ENCODE measurements at regions not wholly inside any gene's neighbourhood (a gene's known extent, or its start where the extent isn't known, plus 50 kb on each side); places are given as distances from the start of the nearest gene placed in this dataset.

DNA sequence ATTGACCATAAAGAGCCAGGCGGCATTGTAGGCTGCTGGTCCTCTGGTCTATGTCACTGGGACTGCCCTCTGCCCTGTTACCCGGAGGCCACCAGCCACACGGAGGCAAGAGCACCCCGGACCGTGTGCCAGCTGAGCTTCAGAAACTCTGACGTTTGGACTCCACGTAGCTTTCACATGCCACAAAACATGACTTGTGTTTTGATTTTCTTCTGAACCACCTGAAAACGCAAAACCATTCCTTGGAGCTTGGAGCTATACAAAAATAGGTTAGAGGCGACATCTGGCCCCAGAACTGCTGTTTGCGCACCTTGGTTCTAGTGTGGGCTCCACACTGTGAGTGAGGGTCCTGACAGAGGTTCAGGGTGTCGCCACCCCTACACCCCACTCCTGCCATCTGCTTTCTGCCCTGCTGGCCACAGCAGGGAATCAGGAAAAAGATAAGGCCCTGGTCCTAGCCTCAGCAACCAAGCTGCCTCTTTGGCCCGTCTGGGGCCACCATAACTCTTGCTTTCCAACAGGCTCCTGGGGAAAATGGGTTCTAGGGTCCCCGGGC is 151.3 kb upstream of the IRX2 start:
- no peak for DNase-seq

DNA sequence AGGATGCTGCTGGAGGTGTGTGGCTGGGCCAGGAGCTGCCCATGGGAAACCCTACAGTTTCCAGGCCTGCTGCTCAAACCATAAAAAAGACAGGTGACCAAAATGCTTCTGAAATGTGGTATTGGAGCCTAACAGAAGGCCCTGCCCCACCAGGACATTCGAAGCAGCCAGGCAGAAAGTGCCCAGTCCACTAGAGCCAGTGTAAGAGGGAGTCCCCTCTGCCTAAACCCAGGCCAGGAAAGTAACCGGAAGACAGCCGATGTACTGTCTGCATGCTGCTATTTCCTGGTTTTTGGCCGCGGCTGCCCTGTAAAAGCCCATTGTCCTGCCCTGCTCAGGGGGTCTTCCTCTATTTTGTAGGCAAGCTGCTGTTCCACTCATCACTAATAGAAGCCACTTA is 150.7 kb upstream of the IRX2 start:
- DNase-seq, result no peak

DNA sequence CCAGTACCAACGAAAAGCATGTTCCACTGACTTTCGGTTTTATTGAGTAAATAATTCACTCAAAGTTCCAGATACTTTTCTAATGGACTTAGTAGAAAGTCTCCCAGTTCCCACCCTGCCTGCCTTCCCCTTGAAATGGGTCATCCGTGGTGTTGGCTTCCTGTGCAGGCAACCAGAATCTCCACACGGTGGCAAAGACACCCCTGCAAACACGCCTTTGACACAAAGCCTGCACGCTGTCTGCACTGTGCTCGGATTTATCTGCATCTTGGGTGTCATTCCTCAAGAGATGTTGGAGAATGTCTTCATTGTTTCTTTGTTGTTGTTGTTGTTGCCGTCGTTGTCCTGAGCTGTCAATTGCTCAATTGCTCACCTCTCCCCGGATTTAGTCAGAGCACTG is 150.0 kb upstream of the IRX2 start:
- no peak for DNase-seq

DNA sequence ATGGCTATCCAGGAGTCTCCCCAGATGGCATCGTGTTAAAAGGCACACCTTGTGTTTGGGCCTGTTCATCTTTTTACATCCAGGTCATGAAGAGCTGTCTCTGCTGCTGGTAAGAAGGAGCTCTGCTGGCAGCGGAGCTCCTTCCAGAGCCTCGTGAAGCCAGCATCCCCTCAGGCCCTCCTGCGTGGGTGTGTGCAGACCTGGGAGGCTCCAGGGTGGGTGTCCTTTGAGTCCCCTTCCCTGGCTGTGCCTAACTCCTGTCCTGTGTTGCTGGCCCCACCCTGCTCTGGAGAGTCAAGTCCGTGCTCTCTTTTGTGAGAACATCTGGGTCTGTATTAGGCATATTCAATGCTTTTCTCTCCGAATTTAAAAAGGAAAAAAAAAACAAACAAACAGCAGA is 149.6 kb upstream of the IRX2 start:
- DNase-seq, result no peak

DNA sequence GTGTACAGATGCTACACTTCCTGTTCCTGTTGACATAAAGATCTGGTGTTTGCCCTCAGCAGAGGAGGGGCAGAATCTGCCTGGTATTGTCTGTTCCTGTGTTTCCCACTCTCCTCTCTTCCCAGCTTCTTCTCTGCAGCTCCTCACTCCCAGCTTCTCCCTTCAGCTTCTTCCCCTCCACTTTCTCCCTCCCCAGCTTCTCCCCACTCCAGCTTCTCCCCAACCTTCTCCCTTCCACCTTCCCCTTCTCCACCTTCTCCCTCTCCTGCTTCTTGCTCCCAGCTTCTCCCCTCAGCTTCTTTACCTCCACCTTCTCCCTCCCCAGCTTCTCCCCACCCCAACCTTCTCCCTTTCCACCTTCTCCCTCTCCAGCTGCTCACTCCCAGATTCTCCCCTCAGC is 148.9 kb upstream of the IRX2 start:
- no peak for DNase-seq

DNA sequence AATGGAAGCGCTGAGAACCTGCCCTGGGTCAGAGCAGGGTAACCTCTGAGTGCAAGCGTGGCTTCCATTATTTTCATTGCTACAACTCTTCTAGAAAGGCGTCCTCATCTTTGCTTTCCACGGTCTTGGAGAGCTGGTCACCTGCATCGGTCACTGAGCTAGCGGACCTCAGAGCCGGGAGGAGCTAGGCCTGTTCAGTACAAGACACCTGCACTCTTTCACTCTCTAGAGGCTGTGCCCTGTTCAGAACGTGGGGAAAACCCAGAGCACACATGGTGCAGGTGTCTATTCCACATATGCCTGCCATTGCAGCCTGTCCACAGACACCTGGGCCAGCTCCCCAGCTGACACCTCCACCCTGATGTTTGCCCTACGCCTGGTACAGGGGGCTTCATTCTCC is 147.8 kb upstream of the IRX2 start:
- DNase-seq, result no peak

DNA sequence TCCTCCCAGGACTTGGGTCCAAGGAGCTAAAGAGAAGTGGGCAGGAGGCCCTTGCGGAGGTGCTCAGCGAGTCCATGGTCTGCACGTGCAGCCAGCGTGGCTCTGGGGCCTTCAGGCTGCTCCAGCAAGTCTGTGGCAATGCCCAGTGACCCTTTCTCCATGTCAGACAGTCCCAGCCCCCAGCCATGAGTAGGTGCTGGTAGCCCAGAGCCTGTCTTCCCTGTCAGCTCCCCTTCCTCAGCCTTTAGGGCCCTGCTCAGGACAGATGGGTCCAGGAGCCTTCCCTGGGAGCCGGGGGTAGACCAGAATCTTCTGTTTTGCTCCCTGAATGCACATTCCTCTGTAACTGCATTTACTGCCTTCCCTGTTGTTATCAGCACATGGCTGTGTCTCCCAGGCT is 147.2 kb upstream of the IRX2 start:
- no peak for DNase-seq

DNA sequence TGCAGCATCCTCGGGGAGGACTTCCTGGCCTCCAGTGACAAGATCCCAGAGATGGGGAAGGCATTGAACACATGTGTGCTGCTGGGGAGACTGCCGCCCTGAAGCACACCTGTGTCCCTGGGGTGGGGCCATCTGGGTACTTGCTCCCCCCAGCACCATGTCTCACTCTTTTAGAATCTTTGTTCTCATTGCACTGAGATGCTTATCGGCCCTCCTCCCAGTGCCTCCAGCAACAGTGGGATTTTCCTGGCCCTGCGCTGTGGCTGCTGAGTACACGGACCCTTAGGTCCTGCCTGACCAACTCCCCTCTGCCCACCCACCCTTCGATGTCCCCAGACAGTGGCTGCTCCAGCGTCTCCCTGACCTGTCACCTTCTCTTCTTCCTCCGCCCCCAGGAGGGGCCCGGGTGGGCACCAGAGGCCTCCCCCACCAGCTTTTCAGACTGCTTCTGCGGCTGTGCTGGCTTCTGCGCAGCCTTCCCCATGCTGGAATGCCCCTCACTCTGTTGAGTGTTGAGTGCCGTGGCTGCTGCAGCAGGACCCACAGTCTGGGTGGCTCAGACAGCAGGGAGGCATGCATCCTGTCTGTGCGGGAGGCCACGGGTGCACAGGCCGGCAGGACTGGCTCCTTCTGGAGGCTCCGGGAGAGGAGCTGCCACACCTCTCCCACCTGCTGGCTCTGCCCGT is 145.9 kb upstream of the IRX2 start:
- no peak for DNase-seq

DNA sequence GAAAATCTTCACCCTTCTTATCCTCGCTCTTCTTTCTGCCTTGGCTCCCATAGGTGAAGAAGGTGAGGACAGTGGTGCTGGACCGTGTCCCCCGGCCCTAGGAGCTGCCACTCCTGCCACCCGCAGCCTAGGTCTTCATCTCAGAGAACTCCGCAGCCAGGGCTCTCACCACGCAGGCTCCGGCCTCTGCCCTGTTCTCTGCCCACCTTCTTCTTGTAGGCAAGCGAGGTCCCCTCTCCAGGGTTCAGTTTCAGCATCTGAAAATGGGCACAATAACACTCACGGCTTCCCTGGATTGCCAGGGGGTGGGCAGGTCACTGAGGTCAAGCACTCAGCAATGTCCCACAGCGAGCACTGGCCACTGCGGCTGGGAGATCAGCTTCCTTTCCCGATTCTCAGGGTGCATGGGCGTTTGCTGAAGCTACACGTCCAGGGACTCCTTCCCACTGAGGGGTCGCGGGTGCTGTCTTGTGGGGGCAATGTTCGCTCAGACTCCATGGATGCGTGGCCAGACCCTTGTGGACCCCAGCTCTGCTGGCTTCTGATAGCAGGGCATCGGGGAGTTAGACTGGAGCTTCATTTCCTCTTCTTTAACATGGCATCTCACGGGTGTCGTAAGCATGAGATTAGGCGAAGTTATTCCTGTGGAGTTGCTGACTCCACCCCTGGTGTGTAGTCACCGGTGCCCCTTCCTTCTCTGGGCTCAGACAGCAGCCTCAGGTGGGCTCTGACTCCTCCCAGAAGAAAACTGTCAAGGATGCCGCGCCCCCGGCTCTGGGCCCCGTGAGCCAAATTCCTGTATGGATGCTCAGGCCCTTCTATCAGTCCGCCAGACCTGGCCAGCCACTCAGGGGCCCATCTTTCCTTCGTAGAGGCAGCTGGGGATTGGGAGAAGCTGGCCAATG is 145.1 kb upstream of the IRX2 start:
- DNase-seq, result no peak

DNA sequence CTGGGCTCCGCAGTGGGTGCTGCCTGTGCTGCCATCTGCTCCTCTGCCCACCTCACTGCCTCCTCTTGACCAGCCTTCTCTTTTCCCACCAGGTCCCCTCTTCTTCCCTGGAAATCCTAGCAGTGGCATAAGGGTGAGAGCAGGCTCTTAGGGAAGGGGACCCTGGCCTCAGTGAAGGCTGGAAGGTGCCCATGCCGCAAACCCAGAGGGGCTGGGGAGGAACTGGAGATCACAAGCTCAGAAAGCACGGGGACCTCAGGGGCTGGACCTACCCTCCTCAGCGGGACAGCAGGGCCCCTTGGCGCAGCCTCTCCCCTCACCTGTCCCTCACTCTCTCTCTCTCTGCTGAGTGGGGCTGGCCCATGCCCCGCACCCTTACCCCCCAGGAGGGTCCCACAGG is 144.4 kb upstream of the IRX2 start:
- no peak for DNase-seq

DNA sequence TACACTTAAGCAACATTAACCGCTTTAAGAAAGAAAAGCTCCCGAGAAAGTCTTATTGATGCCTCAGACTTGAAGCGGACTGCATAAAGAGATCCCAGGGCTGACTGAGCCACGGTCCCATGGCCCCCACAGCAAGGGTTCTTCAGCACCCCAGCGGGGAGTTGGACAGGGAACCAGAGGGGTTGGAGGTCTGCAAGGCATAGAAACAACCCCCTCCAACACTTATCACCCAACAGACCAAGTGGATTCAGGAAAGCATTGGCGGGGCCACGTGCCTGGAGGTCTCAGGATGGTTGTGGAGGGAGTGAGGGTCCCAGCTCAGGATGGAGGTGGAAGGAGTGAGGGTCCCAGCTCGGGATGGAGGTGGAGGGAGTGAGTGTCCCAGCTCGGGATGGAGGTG is 143.7 kb upstream of the IRX2 start:
- DNase-seq, result no peak

DNA sequence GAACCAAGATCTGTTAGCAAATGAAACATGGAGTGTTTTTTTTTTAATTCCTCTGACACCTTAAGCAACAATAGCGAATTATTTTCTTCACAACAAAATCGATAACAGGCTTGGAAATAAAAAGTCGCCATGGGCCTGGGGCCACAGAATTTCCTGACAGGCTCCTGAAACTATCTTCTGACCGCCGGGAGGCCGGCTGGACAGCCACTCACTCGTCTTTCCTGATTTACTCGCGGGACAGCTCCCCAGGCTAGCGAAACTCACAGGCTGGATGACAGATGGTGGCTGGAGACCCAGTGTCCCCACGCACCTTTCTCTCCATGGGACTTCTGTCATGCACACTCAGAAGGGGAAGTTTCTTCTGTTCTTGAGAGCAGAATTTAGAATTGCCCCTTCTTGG is 143.3 kb upstream of the IRX2 start:
- no peak for DNase-seq

DNA sequence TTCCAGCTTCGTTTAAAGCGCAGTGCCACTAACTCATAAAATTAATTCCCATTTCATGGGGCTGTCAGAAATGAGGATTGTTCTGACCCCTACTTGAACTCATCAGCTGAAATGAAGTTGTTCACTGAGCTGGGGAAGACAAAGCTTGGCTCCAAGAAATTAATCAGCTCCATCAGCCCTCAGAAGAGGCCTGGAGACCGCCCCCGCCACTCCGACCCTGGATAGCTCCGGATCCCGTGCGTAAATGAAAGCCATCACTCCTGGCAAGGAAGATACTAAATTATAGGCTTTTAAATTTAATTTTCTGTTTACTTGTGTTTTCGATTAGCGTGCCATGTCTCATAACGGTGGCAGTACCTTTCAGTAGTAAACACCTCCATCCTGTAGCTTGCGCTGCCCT is 142.8 kb upstream of the IRX2 start:
- no peak for DNase-seq

DNA sequence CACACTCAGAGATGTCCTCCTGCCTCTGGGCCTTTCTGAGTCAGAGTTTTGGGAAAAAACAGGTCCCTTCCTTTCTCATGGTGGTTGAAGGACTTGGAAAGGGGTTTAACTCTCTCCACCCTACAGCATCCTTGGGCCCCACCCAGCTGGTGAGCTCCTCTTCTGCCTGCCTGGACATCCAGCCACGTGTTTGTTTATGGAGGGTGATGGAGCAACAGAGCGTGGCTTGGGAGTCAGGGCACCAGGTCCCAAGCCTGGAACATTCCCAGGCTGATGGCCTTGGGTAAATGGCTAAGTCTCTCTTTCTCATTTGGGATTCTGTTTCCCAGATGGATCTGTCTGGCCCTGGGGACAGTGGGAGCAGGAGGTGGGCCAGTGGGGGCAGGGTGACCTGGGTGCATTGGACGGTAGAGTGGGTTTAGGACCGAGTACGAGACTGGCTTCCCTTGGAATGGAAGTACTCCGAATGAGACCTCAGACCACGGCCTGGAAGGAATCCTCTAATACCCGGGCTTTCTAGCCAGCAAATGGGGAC is 141.1 kb upstream of the IRX2 start:
- DNase-seq, result no peak

DNA sequence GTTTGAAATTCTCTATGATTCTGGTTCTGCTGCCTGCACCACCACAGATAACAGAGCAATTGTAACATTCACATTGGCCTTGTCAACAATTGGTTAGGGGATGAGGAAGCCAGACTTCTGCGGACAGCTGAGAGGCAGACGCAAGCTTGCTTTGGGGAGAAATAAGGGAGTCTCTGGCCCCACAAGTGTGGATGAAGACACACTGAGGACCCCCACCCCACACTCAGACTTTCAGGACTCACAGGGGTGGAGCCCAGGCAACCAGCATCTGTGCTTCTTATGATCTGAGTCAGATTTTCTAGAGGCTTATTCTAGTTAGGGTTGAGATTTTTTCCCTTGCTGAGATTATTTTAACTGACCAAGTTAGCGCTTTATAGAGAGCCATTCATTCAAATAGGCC is 140.3 kb upstream of the IRX2 start:
- DNase-seq, result no peak

DNA sequence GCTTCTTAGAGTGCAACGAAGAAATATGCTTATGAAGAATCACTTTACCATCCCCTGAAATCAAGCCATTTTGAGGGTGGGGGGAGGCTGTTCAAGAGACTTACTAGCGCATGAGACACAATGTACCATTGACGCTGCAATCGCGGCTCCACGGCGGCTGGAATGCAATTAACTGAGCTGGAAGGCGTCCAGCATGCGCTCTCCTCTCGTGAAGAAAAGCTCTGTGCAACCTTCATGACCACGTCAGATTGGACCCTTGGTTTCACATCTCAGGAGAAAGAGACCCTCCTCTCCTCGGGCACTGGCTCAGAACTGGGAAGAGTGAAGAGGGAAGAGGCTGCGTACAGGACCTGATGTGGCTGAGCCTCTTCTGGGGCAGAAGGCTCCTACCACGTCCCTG is 138.5 kb upstream of the IRX2 start:
- DNase-seq, result no peak

DNA sequence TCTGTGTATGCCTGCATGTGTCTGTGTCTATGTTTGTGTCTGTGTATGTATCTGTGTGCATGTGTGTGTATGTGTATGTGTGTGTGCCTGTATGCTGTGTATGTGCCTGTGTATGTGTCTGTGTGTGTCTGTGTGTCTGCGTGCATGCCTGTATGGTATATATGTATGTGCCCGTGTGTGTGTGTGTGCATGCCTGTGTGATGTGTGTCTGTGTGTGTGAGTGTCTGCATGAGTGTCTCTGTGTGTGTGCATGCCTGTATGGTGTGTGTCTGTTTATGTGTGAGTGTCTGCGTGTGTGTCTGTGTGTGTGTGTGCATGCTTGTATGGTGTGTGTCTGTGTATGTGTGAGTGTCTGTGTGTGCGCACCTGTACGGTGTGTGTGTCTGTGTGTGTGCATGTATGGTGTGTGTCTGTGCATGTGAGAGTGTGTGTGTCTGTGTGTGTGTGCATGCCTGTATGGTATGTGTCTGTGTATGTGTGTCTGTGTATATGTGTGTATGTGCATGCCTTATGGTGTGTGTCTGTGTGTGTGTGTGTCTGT is 137.1 kb upstream of the IRX2 start:
- no peak for DNase-seq

DNA sequence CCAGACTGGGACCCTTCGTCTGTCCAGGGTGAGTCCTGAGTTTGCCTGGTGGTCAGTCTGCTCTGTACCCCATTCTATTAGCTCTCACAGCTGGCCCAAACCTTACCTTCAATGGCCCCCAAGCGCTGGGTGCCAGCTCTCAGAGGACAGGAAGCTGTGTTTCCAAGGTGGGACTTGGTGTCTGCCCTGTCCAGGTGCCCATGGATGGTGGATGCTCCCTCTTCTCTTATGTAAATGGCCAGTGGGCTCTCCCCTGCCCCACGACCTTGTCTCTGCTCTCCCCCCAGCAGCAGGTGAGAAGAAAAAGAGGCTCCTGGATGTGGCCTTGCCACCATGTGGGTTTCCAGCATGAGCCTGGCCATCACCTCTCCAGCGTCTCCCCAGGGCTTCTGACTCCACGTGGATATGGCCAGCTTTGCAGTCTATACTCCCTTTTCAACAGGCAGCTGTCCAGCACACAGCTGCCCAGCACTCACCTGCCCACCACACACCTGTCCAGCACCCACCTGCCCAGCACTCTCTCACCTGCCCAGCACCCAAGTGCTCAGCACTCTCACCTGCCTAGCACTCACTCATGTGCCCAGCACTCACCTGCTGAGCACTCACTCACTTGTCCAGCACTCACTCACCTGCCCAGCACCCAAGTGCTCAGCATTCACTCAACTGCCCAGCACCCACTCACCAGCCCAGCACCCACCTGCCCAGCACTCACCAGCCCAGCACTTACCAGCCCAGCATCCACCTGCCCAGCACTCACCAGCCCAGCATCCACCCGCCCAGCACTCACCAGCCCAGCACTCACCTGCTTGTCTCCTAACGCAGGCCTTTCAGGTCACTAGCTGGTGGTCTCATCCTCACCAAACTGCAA is 136.2 kb upstream of the IRX2 start:
- no peak for DNase-seq

DNA sequence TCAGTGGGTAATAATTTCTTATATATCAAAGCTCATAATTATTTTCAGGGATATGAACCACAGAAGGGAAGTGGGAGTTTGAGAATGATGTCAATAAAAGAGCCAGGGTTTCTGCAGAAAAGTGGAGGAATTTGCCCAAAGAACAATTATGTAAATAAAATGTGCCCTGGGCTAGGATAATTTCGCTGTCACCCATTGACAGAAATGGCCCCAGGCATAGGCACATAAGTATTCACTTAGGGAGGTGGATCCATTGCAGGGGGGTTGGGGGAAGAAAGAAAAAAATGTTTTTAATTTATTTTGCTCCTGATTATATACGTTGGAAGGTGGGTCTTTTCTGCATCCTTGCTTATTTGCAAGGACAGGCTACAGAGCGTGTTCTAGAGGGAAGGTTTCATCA is 135.1 kb upstream of the IRX2 start:
- DNase-seq, result no peak

DNA sequence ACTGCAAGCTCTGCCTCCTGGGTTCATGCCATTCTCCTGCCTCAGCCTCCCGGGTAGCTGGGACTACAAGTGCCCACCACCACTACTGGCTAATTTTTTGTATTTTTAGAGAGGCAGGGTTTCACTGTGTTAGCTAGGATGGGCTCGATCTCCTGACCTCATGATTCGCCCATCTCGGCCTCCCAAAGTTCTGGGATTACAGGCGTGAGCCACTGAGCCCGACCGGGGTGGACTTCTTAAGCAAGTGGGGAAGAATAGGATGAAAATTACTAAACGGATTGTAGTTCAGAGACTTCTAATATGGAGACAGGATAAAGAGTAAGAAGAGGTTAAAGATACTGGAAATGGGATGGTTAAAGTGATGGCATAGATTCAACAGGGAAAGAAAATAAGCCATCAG is 132.3 kb upstream of the IRX2 start:
- no peak for DNase-seq

DNA sequence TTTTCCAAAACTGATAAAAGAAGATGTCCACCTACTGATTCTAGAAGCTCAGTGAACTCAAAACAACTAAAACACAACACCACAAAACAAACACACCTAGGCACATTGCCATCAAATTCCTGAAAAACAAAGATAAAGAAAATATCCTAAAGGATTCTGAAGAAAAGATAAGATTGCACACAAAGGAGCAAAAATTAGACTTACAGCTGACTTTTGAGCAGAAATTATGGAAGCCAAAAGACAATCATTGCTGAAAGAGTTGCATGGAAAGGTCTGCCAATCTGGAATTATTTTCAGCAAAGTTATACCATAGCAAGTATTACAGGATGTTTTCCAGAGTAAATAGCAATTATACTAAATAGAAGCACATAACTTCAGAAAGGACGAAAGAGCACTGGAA is 128.2 kb upstream of the IRX2 start:
- DNase-seq, result no peak

DNA sequence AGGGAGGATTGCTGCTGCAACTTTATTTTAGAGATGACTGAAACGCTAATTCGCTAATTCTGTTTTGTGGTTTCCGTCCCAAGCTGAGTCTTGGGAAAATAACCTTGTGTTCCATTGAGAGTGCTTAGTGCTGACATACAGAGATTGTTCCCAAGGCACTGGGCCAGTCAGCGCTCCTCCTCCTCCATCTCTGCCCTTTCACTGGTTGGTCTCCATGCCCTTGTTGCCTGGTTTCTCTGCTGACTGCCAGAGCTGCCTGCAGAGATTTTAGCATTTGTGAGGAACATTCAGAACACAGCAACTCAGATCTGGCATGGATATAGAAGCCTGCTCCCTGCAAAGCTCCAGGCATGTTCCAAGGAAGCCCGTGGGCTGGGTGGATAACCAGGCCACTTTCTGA is 126.0 kb upstream of the IRX2 start:
- no peak for DNase-seq

DNA sequence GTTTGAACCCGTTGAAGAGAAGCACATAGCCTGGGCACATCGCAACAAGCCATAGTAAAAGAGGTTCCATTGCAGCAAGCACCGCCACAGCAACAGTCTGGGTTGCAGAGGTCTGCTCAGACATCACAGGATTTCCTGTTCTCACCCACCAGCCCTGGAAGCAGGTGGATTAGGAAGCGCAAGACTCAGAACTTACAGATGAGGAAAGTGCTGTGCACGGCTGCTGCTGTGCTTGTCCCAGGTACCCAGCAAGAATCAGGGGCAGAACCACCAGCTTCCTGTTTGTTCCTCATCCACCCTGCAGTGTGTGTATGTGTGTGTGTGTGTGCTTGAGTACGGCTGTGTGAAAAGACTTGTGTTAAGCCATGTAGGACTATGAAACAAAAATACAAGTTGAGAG is 124.7 kb upstream of the IRX2 start:
- no peak for DNase-seq

Data from activated CD8-positive, alpha-beta memory T cell treated with anti-CD3 and anti-CD28 coated beads, Interleukin-2, amount 50 U/mL, for 48 hours (primary cell).